GM12872 (cell line): ENCODE measurements at regions not wholly inside any gene's neighbourhood (a gene's known extent, or its start where the extent isn't known, plus 50 kb on each side); places are given as distances from the start of the nearest gene placed in this dataset.

Experiments used
- TF ChIP-seq, protein P1 (sequence below): IDR thresholded peaks from 3 replicates; pipeline ENCODE4 v1.5.1; 2011; ENCODE audit warnings: low read depth, mild to moderate bottlenecking, low read length, moderate library complexity; ENCODE audit not compliant: insufficient read depth

DNA sequence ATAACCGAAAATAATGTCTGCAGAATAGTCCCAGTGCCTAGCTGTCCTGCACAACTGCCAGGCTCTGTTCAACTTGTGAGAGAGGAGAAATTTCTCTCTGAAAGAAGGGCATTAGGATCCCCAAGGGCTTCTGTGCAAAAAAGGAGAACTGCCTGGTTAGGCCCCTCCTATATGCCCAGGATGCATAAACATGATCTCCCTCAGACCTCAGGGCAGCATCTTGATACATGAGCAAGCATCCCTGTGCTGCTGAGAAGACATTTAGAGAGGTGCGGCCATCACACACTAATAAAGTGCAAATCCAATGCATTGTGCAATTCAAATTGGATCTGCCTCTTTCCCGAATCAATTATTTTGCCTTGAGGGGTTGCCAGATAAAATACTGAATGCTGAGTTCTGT, 553.6 kb downstream of the TNS3 start:
- TF ChIP-seq, protein P1, sequence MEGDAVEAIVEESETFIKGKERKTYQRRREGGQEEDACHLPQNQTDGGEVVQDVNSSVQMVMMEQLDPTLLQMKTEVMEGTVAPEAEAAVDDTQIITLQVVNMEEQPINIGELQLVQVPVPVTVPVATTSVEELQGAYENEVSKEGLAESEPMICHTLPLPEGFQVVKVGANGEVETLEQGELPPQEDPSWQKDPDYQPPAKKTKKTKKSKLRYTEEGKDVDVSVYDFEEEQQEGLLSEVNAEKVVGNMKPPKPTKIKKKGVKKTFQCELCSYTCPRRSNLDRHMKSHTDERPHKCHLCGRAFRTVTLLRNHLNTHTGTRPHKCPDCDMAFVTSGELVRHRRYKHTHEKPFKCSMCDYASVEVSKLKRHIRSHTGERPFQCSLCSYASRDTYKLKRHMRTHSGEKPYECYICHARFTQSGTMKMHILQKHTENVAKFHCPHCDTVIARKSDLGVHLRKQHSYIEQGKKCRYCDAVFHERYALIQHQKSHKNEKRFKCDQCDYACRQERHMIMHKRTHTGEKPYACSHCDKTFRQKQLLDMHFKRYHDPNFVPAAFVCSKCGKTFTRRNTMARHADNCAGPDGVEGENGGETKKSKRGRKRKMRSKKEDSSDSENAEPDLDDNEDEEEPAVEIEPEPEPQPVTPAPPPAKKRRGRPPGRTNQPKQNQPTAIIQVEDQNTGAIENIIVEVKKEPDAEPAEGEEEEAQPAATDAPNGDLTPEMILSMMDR = no peak

DNA sequence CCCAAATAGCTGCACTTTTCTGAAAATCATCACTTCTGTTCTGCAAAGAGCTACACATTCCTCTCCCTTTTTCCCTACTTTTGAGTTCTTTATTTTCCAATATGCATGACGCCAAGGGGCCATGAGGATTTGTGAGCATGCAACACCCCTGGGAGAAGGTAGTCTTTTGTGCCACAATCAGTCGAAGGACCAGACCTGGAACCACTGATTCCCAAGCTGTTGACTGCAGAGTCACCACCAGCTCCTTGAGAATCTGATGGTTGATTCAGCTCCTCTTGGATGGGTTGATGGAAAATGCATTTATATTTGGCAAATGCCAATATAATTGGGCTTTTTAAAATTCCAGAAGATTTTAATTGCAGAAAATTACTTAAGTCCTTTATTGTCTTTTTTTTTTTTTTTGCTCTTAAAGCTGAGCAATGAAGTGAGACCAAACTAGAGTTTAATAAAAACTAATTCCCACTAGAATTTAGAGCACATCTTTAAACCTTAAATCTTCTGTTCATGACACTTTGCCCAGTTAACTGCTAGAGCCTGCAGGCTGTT, 554.1 kb downstream of the TNS3 start:
- TF ChIP-seq, protein P1 = no peak

DNA sequence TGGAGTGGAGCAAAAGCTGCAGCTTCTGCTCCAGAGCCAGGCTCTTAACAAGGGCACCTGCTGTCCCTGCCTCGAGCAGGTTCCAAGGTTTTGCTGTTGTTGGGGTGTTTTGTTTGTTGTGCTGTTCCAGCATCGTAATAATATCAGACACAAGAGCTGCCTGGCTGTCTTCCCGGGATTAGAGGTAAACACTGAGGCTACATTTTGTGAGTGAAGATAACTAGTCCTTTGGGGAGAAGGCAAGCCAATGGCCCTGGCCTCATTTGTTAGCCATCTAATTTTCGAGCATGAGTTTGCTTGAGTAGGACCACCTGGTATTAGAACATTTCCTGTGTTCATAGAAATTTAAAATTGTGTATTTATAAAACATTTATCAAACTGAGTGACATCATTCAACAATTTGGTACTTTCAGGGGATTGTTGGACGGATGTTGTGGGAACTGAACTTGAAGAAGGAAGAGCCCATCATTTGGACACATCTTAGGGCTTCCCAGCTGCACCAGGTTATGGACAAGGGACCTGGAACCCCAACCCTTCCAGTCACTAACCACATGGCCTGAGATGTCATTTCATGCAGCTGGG, 555.0 kb downstream of the TNS3 start:
- TF ChIP-seq, protein P1 = no peak

DNA sequence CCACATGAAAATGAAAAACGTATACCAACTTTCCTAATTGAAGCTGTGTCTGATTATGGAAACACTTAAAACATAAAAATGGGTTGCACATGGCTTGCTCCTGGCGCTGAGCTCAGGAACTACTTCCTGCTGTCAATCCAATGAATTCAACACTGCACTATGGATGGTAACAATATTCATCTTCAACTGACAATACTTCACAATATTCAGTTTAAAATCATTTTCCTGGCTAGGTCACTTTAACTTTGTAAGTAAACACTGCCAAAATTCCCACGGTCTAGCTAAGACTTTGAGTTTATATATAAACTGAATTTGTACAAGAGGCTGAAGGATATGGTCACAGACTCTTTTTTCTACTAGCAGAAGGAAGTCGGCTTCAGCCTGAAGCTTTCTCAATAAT, 556.9 kb downstream of the TNS3 start:
- TF ChIP-seq, protein P1 = no peak

DNA sequence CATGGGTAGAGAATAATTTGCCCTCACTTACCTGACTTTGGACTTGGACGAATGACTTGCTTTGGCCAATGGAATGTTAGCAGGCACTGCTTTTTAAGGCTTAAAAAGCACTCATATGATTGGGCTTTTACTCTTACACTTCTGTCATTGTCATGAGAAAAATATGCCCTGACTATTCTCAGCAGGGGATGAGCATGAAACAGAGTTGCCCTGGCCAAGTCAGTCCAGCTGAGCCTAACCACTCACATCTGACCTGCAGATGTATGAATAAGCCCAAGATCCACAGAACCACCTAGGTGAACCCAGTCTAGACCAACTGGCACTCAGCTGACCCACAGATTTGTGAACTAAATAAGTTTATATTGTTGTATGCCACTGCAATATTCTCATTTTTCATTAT, 573.5 kb downstream of the TNS3 start:
- TF ChIP-seq, protein P1 = no peak

DNA sequence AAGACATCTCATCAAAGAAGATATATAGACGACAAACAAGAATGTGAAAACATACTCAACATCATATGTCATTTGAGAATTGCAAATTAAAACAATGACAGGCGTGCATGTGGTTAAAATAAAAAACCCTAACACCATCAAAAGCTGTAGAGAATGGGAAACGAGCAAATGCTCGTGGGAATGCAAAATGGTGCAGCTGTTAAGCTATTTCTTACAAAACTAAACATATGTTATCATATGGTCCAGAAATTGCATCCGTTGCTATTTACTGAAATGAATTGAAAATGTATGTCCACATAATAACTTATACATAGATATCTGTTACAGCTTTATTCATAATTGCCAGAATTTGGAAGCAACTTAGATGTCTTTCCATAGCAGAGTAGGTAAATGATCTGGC, 574.4 kb downstream of the TNS3 start:
- TF ChIP-seq, protein P1 = no peak

DNA sequence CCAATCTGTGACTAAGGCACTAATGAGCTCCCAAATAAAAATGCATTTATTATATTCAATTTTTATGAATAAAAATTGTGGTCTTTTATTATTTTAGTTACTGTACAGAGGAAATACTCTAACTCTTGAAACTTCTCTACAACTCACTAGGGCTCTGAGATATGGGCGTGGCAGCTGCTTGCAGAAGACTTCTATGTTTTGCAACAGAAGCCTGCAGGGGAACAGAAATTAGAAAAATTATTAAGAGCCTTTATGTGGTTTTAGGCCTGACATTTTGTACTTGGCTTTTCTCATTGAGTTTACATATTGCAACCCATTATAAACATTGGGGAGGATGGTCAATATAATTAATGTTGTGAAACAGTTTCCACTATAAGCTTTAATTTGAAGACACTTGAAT, 581.4 kb downstream of the TNS3 start:
- TF ChIP-seq, protein P1 = no peak
